ENCODE measurements at regions not wholly inside any gene's neighbourhood (a gene's known extent, or its start where the extent isn't known, plus 50 kb on each side); places are given as distances from the start of the nearest gene placed in this dataset.

GRCh38 chr2:156164091-156164720, 168.3 kb downstream of the NR4A2 start:
- DNase-seq: no peak

- no peak for DNase-seq
These were observed 173.7 kb downstream of the NR4A2 start for GRCh38 chr2:156158808-156159207.

GRCh38 chr2:156157670-156158069, 174.9 kb downstream of the NR4A2 start:
- no peak for DNase-seq

GRCh38 chr2:156156580-156156979, 175.9 kb downstream of the NR4A2 start:
- no peak for DNase-seq

GRCh38 chr2:156155319-156155718, 177.2 kb downstream of the NR4A2 start:
- no peak for DNase-seq

GRCh38 chr2:156151351-156151750, 181.2 kb downstream of the NR4A2 start:
- no peak for DNase-seq

- no peak for DNase-seq
These were observed 184.8 kb downstream of the NR4A2 start for GRCh38 chr2:156147594-156148330.

- no peak for DNase-seq
These were observed 186.5 kb downstream of the NR4A2 start for GRCh38 chr2:156145976-156146375.

- DNase-seq: no peak
These were observed 187.1 kb downstream of the NR4A2 start for GRCh38 chr2:156145469-156145868.

GRCh38 chr2:156136566-156136965, 196.0 kb downstream of the NR4A2 start:
- no peak for DNase-seq

GRCh38 chr2:156134887-156135286, 197.6 kb downstream of the NR4A2 start:
- no peak for DNase-seq

- no peak for DNase-seq
These were observed 199.6 kb downstream of the NR4A2 start for GRCh38 chr2:156132941-156133340.

GRCh38 chr2:156132130-156132529, 200.4 kb downstream of the NR4A2 start:
- no peak for DNase-seq

- no peak for DNase-seq
These were observed 203.3 kb downstream of the NR4A2 start for GRCh38 chr2:156129227-156129626.

- DNase-seq: no peak
These were observed 207.5 kb downstream of the NR4A2 start for GRCh38 chr2:156125018-156125417.

- no peak for DNase-seq
These were observed 208.1 kb downstream of the NR4A2 start for GRCh38 chr2:156124458-156124857.

- DNase-seq: no peak
These were observed 213.6 kb downstream of the NR4A2 start for GRCh38 chr2:156118753-156119416.

- no peak for DNase-seq
These were observed 216.4 kb downstream of the NR4A2 start for GRCh38 chr2:156116113-156116512.

GRCh38 chr2:156115338-156115737, 217.2 kb downstream of the NR4A2 start:
- no peak for DNase-seq

- no peak for DNase-seq
These were observed 220.2 kb downstream of the NR4A2 start for GRCh38 chr2:156112323-156112722.

- no peak for DNase-seq
These were observed 221.6 kb downstream of the NR4A2 start for GRCh38 chr2:156110890-156111289.

GRCh38 chr2:156099382-156099781, 233.1 kb downstream of the NR4A2 start:
- DNase-seq: no peak

GRCh38 chr2:156098506-156098905, 234.0 kb downstream of the NR4A2 start:
- no peak for DNase-seq

GRCh38 chr2:156088587-156088986, 243.9 kb downstream of the NR4A2 start:
- no peak for DNase-seq

Data from NCI-H1105 treated with DMSO at 0.1 percent for 48 hours (cell line).